ENCODE measurements at regions not wholly inside any gene's neighbourhood (a gene's known extent, or its start where the extent isn't known, plus 50 kb on each side); places are given as distances from the start of the nearest gene placed in this dataset.

DNA sequence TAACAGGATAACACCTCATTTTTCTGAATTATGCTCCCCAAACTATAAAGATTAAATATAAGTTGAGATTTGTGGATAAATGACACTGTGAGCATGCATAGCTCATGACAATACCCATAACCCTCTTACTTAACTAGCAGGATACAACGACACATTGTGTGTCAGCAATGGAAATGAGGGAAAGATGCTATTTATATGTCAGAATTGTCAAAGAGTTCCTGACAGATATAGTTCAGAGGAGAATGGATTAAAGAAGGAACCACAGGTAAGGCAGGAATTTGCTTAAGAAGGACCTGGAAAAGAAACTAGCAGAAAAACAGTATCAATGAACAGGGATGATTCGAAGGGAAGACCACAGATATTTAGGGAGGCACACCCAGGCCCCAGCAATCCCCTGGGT lies 591.0 kb downstream of the DHX35 start:
- CTCF ChIA-PET, result no interaction called here
- TF ChIP-seq, protein P1, sequence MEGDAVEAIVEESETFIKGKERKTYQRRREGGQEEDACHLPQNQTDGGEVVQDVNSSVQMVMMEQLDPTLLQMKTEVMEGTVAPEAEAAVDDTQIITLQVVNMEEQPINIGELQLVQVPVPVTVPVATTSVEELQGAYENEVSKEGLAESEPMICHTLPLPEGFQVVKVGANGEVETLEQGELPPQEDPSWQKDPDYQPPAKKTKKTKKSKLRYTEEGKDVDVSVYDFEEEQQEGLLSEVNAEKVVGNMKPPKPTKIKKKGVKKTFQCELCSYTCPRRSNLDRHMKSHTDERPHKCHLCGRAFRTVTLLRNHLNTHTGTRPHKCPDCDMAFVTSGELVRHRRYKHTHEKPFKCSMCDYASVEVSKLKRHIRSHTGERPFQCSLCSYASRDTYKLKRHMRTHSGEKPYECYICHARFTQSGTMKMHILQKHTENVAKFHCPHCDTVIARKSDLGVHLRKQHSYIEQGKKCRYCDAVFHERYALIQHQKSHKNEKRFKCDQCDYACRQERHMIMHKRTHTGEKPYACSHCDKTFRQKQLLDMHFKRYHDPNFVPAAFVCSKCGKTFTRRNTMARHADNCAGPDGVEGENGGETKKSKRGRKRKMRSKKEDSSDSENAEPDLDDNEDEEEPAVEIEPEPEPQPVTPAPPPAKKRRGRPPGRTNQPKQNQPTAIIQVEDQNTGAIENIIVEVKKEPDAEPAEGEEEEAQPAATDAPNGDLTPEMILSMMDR (IDR thresholded peaks at IDR 0.05; ENCODE audit: low read depth, low read length), result no peak
- no peak overlapping the region for H3K4me3 ChIP-seq (ENCODE audit: low read depth, low read length)
- no peaks in the 10 kb centered on the region for H3K9me3 ChIP-seq (ENCODE audit: control insufficient read depth, insufficient read depth, low read length)
- POLR2A ChIA-PET, result no interaction called here
- no peaks in the 10 kb centered on the region for H3K27me3 ChIP-seq (ENCODE audit: control insufficient read depth, insufficient read depth, low read length)
- DNase-seq (ENCODE audit: low read depth, low spot score), result no peak
- H3K27ac ChIP-seq (ENCODE audit: low read depth, low read length), result no peak overlapping the region

DNA sequence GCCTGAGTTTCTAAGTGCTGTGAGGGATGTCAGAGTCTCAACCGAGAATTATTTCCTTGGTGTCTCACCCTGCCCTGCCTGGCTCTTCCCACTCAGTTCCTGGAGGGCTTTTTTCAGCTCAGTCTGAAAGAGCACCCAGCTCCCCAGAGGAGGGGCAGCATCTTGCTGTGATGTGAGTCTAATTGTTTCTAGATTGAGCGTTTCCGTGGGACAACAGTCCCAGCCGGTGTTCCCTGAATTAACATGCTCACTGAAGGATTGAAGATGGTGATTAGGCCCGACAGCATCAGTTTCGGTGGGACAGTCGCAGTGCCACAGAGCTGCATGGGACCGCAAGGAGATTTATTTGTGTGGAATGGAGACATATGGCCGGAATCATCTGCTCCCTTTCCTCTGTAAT lies 587.6 kb downstream of the DHX35 start:
- POLR2A ChIA-PET, result no interaction called here
- CTCF ChIA-PET, result no interaction called here

DNA sequence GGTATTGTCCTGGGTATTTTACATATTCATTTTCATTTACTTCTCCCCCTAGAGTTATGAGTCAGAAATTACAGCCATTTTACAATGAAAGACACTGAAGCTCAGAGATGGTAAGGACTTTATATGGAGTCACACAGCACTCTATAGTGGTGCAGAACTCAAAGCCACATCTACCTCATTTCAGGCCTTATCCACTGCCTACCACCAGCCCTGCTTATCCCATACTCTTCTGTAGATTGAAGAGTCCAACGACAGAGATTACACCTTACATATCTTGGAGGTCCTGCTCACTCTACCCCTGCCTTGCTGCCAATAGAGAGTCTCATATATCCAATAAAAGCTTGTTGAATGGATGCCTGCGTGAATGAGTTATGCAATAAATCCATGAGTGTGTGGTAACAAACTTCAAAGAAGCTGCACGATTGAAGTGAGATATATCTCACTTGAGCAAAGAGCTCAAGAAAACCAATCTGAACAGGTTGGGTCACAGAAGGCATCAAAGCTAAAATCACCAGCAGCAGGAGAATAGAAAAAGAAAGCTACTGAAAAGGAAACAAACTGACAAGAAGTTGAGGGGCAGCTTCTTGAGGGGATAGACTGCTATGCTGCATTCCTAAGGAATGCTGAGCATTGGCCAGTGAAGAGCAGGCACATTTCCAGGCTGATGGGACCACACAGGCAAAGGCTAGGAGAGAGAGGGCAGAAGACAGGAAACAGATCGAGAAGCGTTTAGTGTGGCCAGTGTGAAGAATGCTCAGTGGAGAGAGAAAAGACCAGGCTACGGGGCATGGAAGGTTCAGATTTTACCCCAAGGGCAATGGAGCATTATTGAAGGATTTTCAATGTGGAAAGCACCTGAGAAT lies 585.6 kb downstream of the DHX35 start:
- POLR2A ChIA-PET, result no interaction called here
- no peaks in the 10 kb centered on the region; the same call in 1 of the 2 replicates for H3K9me3 ChIP-seq (ENCODE audit: control insufficient read depth, insufficient read depth, low read length)
- no peak for DNase-seq (ENCODE audit: low read depth, low spot score)
- H3K27ac ChIP-seq (ENCODE audit: low read depth, low read length), result no peak overlapping the region
- H3K4me3 ChIP-seq (ENCODE audit: low read depth, low read length), result no peak overlapping the region
- no peaks in the 10 kb centered on the region for H3K27me3 ChIP-seq (ENCODE audit: control insufficient read depth, insufficient read depth, low read length)
- TF ChIP-seq, protein P1 (IDR thresholded peaks at IDR 0.05; ENCODE audit: low read depth, low read length), result no peak
- CTCF ChIA-PET, result no interaction called here

More for the DNA sequence above, 587.6 kb downstream of the DHX35 start:
- no peak for DNase-seq (ENCODE audit: low read depth, low spot score)
- TF ChIP-seq, protein P1 (IDR thresholded peaks at IDR 0.05; ENCODE audit: low read depth, low read length), result no peak
- no peak overlapping the region for H3K4me3 ChIP-seq (ENCODE audit: low read depth, low read length)
- H3K9me3 ChIP-seq (ENCODE audit: control insufficient read depth, insufficient read depth, low read length), result no peaks in the 10 kb centered on the region; the same call in 1 of the 2 replicates
- H3K27ac ChIP-seq (ENCODE audit: low read depth, low read length), result no peak overlapping the region
- no peaks in the 10 kb centered on the region for H3K27me3 ChIP-seq (ENCODE audit: control insufficient read depth, insufficient read depth, low read length)

DNA sequence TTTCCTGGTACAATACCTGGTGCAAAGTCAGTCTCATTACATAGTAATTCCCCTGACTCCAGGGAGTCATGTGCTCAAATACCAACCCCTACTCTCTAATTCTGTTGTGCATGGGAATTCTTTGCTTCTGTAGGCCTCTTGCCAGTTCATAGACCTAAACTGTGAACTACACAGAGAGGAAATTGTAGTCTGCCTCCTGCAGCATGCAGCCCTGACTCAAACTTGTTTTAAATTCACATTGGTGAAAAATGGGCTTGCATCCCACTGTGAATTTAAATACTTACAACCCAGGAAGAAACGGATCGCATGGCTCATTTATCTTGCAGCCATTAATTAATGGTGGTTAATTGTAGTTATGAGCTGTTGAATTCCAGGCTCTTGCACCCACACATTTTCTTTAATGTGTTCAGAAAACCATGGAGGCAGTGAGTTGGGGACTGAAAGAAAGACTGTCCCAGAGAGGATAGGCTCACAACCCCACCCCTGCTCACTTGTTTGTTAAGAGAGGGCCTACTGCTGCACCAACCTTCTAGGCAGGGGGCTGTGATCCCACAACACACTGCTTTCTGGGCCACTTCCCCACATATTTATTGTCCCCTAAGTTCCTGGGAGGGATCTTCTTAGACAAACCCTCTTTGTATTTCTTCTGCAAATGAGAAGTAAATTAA lies 579.1 kb downstream of the DHX35 start:
- no peak overlapping the region for H3K4me3 ChIP-seq (ENCODE audit: low read depth, low read length)

More for the DNA sequence above, 579.1 kb downstream of the DHX35 start:
- ChIA-PET CTCF (no interaction called here), POLR2A (no interaction called here)
- Histone ChIP-seq H3K27me3 (ENCODE audit: control insufficient read depth, insufficient read depth, low read length) (no peaks in the 10 kb centered on the region), H3K27ac (ENCODE audit: low read depth, low read length) (no peak overlapping the region), H3K9me3 (ENCODE audit: control insufficient read depth, insufficient read depth, low read length) (no peaks in the 10 kb centered on the region; the same call in 1 of the 2 replicates)
- no peak for DNase-seq (ENCODE audit: low read depth, low spot score)
- TF ChIP-seq, protein P1 (IDR thresholded peaks at IDR 0.05; ENCODE audit: low read depth, low read length), result no peak

All from AG04450 (cell line).